Left ventricle myocardium inferior (tissue), 1 donor: ENCODE measurements at regions not wholly inside any gene's neighbourhood (a gene's known extent, or its start where the extent isn't known, plus 50 kb on each side); places are given as distances from the start of the nearest gene placed in this dataset.

Source experiments
- DNase-seq: peaks from one replicate; pipeline ENCODE4 v3.0.0-alpha.2; 2020
- H3K27ac ChIP-seq: fragments of 200-600 bp; replicated peaks from 2 replicates; pipeline ENCODE4 v1.8.0; 2021
- H3K27me3 ChIP-seq: fragments of 200-600 bp; 2 replicates; pipeline ENCODE4 v1.8.0; 2021; ENCODE audit warnings: low read depth
- H3K36me3 ChIP-seq: fragments of 200-600 bp; 2 replicates; pipeline ENCODE4 v1.8.0; 2021
- H3K4me1 ChIP-seq: fragments of 200-600 bp; 2 replicates; pipeline ENCODE4 v1.8.0; 2021
- H3K4me3 ChIP-seq: fragments of 200-600 bp; 2 replicates; pipeline ENCODE4 v1.8.0; 2021; ENCODE audit warnings: mild to moderate bottlenecking, moderate library complexity
- H3K9me3 ChIP-seq: fragments of 200-600 bp; replicated peaks from 2 replicates; pipeline ENCODE4 v1.8.0; 2021
- intact Hi-C: fragments of 100-400 bp; cut with micrococcal nuclease; formaldehyde crosslinking; loops from one replicate; pipeline ENCODE4 v1.11.0; 2022
- TF ChIP-seq, protein P1 (sequence below): fragments of 200-600 bp; IDR thresholded peaks from 2 replicates; pipeline ENCODE4 v1.8.0; 2021; ENCODE audit warnings: antibody characterized with exemption, mild to moderate bottlenecking, borderline replicate concordance
- donor health status: DM: no; HTN: yes; CAD: no; lungs with severe emphysema.

DNA sequence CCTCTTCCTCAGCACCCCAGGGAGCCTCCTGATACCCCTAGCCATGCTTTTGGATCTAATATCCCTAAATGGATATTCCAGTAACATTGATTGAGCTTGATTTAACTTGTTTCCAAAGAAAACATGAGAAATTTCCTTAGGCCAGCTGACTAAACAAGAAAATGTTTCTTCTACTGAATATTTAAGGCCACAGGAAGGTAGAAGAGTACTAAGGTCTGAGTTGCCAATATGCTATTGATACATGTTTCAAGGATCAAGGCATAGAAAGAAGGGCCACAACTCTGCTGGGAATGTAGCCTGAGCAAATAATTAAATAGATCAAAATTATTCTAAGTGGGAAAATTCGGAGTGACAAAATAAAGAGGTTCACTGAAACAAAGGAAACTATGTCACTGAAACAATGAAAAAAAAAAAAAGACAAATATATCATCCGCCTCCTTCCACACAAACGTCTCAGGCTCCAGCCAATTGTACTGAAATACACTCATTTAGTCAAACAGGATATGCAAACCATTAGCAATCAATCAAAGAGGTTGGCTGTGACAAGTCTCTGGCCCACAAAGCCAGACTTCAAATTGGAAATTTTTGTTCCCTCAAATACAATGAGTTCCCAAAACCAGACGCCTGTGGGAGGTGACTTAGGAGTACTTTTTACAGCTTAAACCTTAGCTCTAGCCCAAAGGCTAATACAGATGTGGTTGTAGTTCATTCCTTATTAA lies 396.2 kb downstream of the HTR7 start:
- no peaks in the 10 kb centered on the region for H3K9me3 ChIP-seq
- no peak overlapping the region for H3K27ac ChIP-seq
- no peaks in the 10 kb centered on the region for H3K4me1 ChIP-seq
- DNase-seq, result no peak
- TF ChIP-seq, protein P1, sequence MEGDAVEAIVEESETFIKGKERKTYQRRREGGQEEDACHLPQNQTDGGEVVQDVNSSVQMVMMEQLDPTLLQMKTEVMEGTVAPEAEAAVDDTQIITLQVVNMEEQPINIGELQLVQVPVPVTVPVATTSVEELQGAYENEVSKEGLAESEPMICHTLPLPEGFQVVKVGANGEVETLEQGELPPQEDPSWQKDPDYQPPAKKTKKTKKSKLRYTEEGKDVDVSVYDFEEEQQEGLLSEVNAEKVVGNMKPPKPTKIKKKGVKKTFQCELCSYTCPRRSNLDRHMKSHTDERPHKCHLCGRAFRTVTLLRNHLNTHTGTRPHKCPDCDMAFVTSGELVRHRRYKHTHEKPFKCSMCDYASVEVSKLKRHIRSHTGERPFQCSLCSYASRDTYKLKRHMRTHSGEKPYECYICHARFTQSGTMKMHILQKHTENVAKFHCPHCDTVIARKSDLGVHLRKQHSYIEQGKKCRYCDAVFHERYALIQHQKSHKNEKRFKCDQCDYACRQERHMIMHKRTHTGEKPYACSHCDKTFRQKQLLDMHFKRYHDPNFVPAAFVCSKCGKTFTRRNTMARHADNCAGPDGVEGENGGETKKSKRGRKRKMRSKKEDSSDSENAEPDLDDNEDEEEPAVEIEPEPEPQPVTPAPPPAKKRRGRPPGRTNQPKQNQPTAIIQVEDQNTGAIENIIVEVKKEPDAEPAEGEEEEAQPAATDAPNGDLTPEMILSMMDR, result no peak
- H3K4me3 ChIP-seq, result no peak overlapping the region
- no peaks in the 10 kb centered on the region for H3K27me3 ChIP-seq
- no peaks in the 10 kb centered on the region for H3K36me3 ChIP-seq
- intact Hi-C loops, result no loop called here

DNA sequence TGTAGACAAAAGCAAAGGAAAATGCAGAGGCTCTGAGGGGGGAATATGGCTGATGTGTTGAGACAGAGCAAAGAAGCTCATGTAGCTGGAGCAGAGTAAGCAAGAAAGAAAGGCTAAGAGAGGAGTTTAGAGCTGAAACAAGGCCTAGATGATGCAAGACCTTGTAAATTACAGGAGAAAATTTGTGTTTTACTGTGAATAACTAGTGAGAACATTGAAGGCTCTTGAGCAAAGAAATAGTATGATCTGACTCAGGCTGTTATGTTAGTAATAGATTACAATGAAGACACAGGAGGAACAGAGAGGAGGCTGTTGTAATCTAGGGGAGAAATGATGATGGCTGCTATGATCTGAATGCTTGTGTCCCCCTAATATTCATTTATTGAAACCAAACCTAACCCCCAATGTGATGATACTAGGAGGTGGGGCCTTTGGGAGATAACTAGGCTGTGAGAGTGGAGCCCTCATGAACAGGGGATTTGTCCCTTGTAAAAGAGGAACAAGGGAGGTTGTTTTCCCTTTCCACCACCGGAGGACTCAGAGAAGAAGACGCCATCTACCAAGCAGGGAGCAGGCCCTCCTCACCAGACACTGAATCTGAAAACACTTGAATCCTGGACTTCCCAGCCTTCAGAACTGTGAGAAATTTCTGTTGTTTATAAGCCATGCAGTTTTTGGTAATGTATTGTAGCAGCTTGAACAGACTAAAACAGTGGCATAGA lies 394.9 kb downstream of the HTR7 start:
- H3K27ac ChIP-seq, result no peak overlapping the region
- H3K27me3 ChIP-seq, result no peaks in the 10 kb centered on the region
- no peaks in the 10 kb centered on the region for H3K9me3 ChIP-seq
- intact Hi-C loops, result no loop called here
- H3K4me1 ChIP-seq, result no peaks in the 10 kb centered on the region
- no peak for DNase-seq
- H3K36me3 ChIP-seq, result no peaks in the 10 kb centered on the region
- TF ChIP-seq, protein P1, result no peak
- no peak overlapping the region for H3K4me3 ChIP-seq

DNA sequence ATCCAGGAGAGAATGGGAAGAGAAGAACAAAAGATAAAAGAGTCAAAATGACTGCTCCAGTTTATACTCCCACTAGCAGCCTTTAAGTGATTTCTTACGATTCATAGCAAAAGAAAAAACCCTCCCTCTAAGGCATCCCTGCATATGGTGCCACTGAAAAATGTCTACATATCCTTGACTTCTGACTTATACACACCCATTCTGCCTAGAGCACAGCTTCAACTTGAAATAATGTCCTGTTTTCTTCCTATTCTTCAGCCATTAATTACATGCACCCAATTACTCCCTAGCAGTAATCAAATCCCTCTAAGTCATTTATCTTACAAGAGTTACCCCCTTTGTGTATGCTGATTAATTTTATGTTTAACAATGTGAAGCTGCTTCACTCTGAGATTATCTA lies 393.5 kb downstream of the HTR7 start:
- no peaks in the 10 kb centered on the region for H3K4me1 ChIP-seq
- no peaks in the 10 kb centered on the region for H3K36me3 ChIP-seq
- no peaks in the 10 kb centered on the region for H3K27me3 ChIP-seq
- no peaks in the 10 kb centered on the region for H3K9me3 ChIP-seq
- no peak for DNase-seq
- TF ChIP-seq, protein P1, result no peak
- H3K4me3 ChIP-seq, result no peak overlapping the region
- intact Hi-C loops, result no loop called here
- no peak overlapping the region for H3K27ac ChIP-seq

DNA sequence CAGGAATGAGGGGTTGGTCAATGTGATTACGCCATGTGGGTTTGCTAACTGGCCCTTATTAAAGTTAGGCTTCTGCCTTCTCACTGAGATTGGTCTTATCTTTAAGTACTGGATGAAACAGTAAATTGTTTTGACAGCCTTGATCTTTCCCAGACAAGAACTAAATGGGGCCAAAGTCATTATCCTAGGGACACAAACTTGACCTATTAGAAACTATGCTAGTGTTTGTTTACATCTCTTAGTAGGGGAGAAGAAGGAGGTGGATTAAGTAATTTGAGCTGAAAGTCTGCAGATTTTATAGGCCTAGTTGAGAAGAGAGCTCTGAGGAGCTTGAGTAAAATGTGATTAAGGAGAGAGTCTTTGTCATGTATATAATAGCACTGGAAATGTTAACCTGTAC lies 386.9 kb downstream of the HTR7 start:
- Histone ChIP-seq H3K4me3 (no peak overlapping the region), H3K4me1 (no peaks in the 10 kb centered on the region), H3K9me3 (peaks cover 42% of the 10 kb centered on the region), H3K36me3 (no peaks in the 10 kb centered on the region), H3K27ac (no peak overlapping the region), H3K27me3 (no peaks in the 10 kb centered on the region)
- DNase-seq, result no peak
- TF ChIP-seq, protein P1, result no peak
- intact Hi-C loops, result no loop called here

DNA sequence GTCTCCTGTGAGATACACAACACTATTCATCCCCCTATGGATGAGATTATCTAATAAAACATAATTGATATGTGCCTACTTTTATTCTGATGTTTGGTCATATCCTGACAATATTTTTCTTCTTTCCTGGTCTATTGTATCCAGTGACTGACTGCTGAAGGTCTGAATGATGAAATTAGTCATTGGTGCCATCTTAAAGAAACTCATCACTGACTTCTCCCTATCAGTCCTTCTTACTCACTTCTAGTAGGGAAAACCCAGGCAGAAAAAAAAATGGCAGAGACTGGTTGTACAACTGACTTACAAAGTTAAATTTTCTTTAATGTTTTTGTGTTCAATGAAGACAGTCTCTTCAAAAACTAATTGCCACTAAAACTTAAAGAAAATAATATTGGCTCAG lies 377.4 kb downstream of the HTR7 start:
- TF ChIP-seq, protein P1, result no peak
- no peak for DNase-seq
- Histone ChIP-seq H3K4me3 (no peak overlapping the region), H3K36me3 (no peaks in the 10 kb centered on the region), H3K27me3 (no peaks in the 10 kb centered on the region), H3K9me3 (no peaks in the 10 kb centered on the region), H3K27ac (no peak overlapping the region), H3K4me1 (no peaks in the 10 kb centered on the region)
- intact Hi-C loops, result no loop called here
